ENCODE measurements at regions not wholly inside any gene's neighbourhood (a gene's known extent, or its start where the extent isn't known, plus 50 kb on each side); places are given as distances from the start of the nearest gene placed in this dataset.
A peak's percentile ranks its signal among the peaks of the same experiment; 100 is the strongest.

DNA sequence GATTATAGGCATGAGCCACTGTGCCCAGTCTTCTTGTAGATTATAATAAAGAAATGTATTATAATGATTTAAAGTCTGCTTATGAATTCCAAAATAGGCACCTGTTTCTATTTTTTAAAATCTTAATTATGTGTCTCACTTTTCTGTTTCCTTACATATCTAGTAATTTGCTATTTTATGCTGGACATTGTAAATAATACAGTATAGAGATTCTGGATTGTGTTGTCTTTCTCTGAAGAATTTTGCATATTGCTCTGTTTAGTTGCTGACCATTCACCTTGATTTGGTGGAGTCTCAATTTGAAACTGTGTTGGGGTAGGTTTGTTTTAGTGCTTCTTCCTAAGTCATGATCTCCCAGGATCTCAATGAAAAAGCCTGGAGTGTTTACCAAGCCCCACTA, 102.8 kb downstream of the C9orf50 start:
- Histone ChIP-seq H4K8ac (ENCODE audit: low read length) (no peak overlapping the region), H3K9me3 (ENCODE audit: control insufficient read depth, low read length) (peaks cover 26% of the 10 kb centered on the region), H3K4me1 (ENCODE audit: control insufficient read depth, insufficient read depth, low read depth, low read length) (peaks cover 3% of the 10 kb centered on the region), H3K27me3 (ENCODE audit: control insufficient read depth in 1 of 2, insufficient read depth in 1 of 2, low read length in 2 of 2) (no peaks in the 10 kb centered on the region), H3K23ac (ENCODE audit: low read length in 2 of 2) (no peak overlapping the region), H3K4me2 (ENCODE audit: low read length, poor library complexity, severe bottlenecking) (no peak overlapping the region), H2BK12ac (ENCODE audit: low read length in 2 of 2) (no peak overlapping the region), H2BK5ac (ENCODE audit: low read depth, low read length, poor library complexity, severe bottlenecking) (no peak overlapping the region), H3K79me1 (replicated peaks; ENCODE audit: low read length, poor library complexity, severe bottlenecking) (no peaks in the 10 kb centered on the region), H2BK15ac (ENCODE audit: low read depth, poor library complexity, severe bottlenecking) (no peak overlapping the region), H3K36me3 (ENCODE audit: control insufficient read depth in 1 of 2, insufficient read depth in 2 of 2, low read depth in 1 of 2, low read length in 2 of 2) (no peaks in the 10 kb centered on the region), H3K18ac (ENCODE audit: low read depth in 1 of 2, low read length in 2 of 2) (no peak overlapping the region), H3K14ac (ENCODE audit: low read length in 2 of 2) (no peak overlapping the region), H3K4ac (ENCODE audit: low read depth in 1 of 2, low read length in 2 of 2) (no peak overlapping the region), H4K91ac (ENCODE audit: low read length) (no peak overlapping the region), H3K4me3 (ENCODE audit: insufficient read depth in 1 of 2, low read depth in 1 of 2, low read length in 2 of 2) (no peak overlapping the region), H3K9ac (ENCODE audit: low read length) (no peak overlapping the region), H2AK5ac (ENCODE audit: low read length, severe bottlenecking) (no peak overlapping the region), H3K27ac (ENCODE audit: low read length, poor library complexity, severe bottlenecking) (no peak overlapping the region), H2AFZ (ENCODE audit: low read depth, low read length) (no peak overlapping the region), H2BK120ac (ENCODE audit: low read depth, low read length) (no peak overlapping the region)
- no peak for DNase-seq

DNA sequence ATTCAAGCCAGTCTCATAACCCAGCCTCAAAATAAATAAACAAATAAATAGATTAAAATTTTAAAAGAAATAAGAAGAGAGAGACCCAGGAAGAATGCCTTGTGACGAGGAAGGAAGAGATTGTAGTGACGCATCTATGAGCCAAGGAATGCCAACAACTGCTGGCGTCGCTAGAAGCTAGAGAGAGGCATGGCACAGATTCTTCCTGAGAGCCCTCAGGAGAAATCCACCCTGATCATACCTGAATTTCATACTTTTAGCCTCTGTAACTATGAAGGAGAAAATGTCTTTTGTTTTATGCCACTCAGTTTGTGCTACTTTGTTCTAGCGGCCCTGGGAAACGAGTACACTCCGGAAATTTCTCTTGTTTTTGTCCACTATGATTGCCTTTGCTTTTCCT, 103.9 kb downstream of the C9orf50 start:
- no peak overlapping the region for H4K8ac ChIP-seq (ENCODE audit: low read length)
- no peak overlapping the region for H2AFZ ChIP-seq (ENCODE audit: low read depth, low read length)
- DNase-seq, result no peak
- H3K9me3 ChIP-seq (ENCODE audit: control insufficient read depth, low read length), result peaks cover 34% of the 10 kb centered on the region
- H3K4me2 ChIP-seq (ENCODE audit: low read length, poor library complexity, severe bottlenecking), result no peak overlapping the region
- no peak overlapping the region for H4K91ac ChIP-seq (ENCODE audit: low read length)
- no peak overlapping the region for H2BK5ac ChIP-seq (ENCODE audit: low read depth, low read length, poor library complexity, severe bottlenecking)
- H3K23ac ChIP-seq (ENCODE audit: low read length in 2 of 2), result no peak overlapping the region
- H2BK12ac ChIP-seq (ENCODE audit: low read length in 2 of 2), result no peak overlapping the region
- H3K27ac ChIP-seq (ENCODE audit: low read length, poor library complexity, severe bottlenecking), result no peak overlapping the region
- no peaks in the 10 kb centered on the region for H3K27me3 ChIP-seq (ENCODE audit: control insufficient read depth in 1 of 2, insufficient read depth in 1 of 2, low read length in 2 of 2)
- H3K18ac ChIP-seq (ENCODE audit: low read depth in 1 of 2, low read length in 2 of 2), result no peak overlapping the region
- H3K36me3 ChIP-seq (ENCODE audit: control insufficient read depth in 1 of 2, insufficient read depth in 2 of 2, low read depth in 1 of 2, low read length in 2 of 2), result no peaks in the 10 kb centered on the region
- no peaks in the 10 kb centered on the region for H3K79me1 ChIP-seq (replicated peaks; ENCODE audit: low read length, poor library complexity, severe bottlenecking)
- H3K9ac ChIP-seq (ENCODE audit: low read length), result no peak overlapping the region
- H3K4me3 ChIP-seq (ENCODE audit: insufficient read depth in 1 of 2, low read depth in 1 of 2, low read length in 2 of 2), result no peak overlapping the region
- H2AK5ac ChIP-seq (ENCODE audit: low read length, severe bottlenecking), result no peak overlapping the region
- H2BK15ac ChIP-seq (ENCODE audit: low read depth, poor library complexity, severe bottlenecking), result no peak overlapping the region
- H3K4me1 ChIP-seq (ENCODE audit: control insufficient read depth, insufficient read depth, low read depth, low read length), result no peaks in the 10 kb centered on the region
- 98% methylated on average over 7 of the region's 7 CpGs for WGBS
- no peak overlapping the region for H2BK120ac ChIP-seq (ENCODE audit: low read depth, low read length)
- no peak overlapping the region for H3K4ac ChIP-seq (ENCODE audit: low read depth in 1 of 2, low read length in 2 of 2)
- H3K14ac ChIP-seq (ENCODE audit: low read length in 2 of 2), result no peak overlapping the region

DNA sequence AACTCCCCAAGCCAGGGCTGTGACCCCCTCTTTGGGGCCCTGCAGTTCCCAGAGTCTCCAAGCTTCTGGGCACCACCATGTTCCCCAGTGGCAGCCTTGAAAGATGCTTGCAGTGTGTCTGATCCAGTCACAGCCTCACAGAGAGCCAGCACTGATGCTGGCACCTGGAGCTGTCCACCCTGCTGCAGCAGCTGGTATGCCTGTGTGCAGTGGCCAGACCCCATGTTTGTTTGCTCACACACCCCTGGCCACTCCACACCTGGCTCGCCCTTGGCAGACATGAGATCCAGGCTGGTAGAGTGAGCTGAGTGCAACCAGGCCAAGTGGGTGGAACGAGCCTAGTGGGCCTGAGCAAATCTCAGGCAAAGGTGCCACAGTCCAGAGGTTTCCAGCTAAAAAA, 106.0 kb downstream of the C9orf50 start:
- Histone ChIP-seq H2BK5ac (ENCODE audit: low read depth, low read length, poor library complexity, severe bottlenecking) (no peak overlapping the region), H3K4me2 (ENCODE audit: low read length, poor library complexity, severe bottlenecking) (no peak overlapping the region)
- WGBS, result 79% methylated on average over 2 of the region's 2 CpGs

DNA sequence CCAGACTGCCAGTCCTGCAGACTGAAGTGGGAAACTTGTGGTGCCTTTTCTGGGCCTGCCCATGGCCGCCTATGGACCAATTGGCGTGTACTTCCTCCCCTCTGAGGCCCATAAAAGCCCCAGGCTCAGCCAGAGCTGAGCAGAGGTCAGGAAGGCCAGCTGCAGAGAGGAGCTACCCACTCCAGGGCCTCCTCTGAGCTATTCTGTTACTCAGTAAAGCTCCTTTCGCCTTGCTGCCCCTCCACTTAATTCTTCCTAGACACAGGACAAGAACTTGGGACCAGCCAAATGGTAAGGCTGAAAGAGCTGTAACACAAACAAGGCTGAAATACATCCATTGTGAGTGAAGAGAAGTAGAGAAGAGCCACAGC, 106.4 kb downstream of the C9orf50 start:
- Histone ChIP-seq H3K27me3 (ENCODE audit: control insufficient read depth in 1 of 2, insufficient read depth in 1 of 2, low read length in 2 of 2) (no peaks in the 10 kb centered on the region), H3K23ac (ENCODE audit: low read length in 2 of 2) (no peak overlapping the region), H3K27ac (ENCODE audit: low read length, poor library complexity, severe bottlenecking) (no peak overlapping the region), H2BK15ac (ENCODE audit: low read depth, poor library complexity, severe bottlenecking) (no peak overlapping the region), H4K91ac (ENCODE audit: low read length) (no peak overlapping the region), H3K9ac (ENCODE audit: low read length) (no peak overlapping the region), H2BK12ac (ENCODE audit: low read length in 2 of 2) (no peak overlapping the region), H3K14ac (ENCODE audit: low read length in 2 of 2) (no peak overlapping the region), H3K79me1 (replicated peaks; ENCODE audit: low read length, poor library complexity, severe bottlenecking) (no peaks in the 10 kb centered on the region), H2AFZ (ENCODE audit: low read depth, low read length) (no peak overlapping the region), H2BK120ac (ENCODE audit: low read depth, low read length) (no peak overlapping the region), H2AK5ac (ENCODE audit: low read length, severe bottlenecking) (no peak overlapping the region), H3K4ac (ENCODE audit: low read depth in 1 of 2, low read length in 2 of 2) (no peak overlapping the region), H3K4me2 (ENCODE audit: low read length, poor library complexity, severe bottlenecking) (no peak overlapping the region), H3K18ac (ENCODE audit: low read depth in 1 of 2, low read length in 2 of 2) (no peak overlapping the region), H3K4me3 (ENCODE audit: insufficient read depth in 1 of 2, low read depth in 1 of 2, low read length in 2 of 2) (no peak overlapping the region), H4K8ac (ENCODE audit: low read length) (no peak overlapping the region), H3K9me3 (ENCODE audit: control insufficient read depth, low read length) (peaks cover 58% of the 10 kb centered on the region), H2BK5ac (ENCODE audit: low read depth, low read length, poor library complexity, severe bottlenecking) (no peak overlapping the region), H3K36me3 (ENCODE audit: control insufficient read depth in 1 of 2, insufficient read depth in 2 of 2, low read depth in 1 of 2, low read length in 2 of 2) (no peaks in the 10 kb centered on the region), H3K4me1 (ENCODE audit: control insufficient read depth, insufficient read depth, low read depth, low read length) (no peaks in the 10 kb centered on the region)
- DNase-seq, result no peak
- WGBS, result 70% methylated on average over 3 of the region's 3 CpGs

More for the DNA sequence above, 106.0 kb downstream of the C9orf50 start:
- H3K14ac ChIP-seq (ENCODE audit: low read length in 2 of 2), result no peak overlapping the region
- no peak overlapping the region for H3K9ac ChIP-seq (ENCODE audit: low read length)
- H3K4me1 ChIP-seq (ENCODE audit: control insufficient read depth, insufficient read depth, low read depth, low read length), result no peaks in the 10 kb centered on the region
- H3K27me3 ChIP-seq (ENCODE audit: control insufficient read depth in 1 of 2, insufficient read depth in 1 of 2, low read length in 2 of 2), result no peaks in the 10 kb centered on the region
- H2AFZ ChIP-seq (ENCODE audit: low read depth, low read length), result no peak overlapping the region
- H4K91ac ChIP-seq (ENCODE audit: low read length), result no peak overlapping the region
- no peak overlapping the region for H4K8ac ChIP-seq (ENCODE audit: low read length)
- H3K79me1 ChIP-seq (replicated peaks; ENCODE audit: low read length, poor library complexity, severe bottlenecking), result no peaks in the 10 kb centered on the region
- no peak overlapping the region for H3K23ac ChIP-seq (ENCODE audit: low read length in 2 of 2)
- DNase-seq, result no peak
- no peak overlapping the region for H3K4ac ChIP-seq (ENCODE audit: low read depth in 1 of 2, low read length in 2 of 2)
- H2BK15ac ChIP-seq (ENCODE audit: low read depth, poor library complexity, severe bottlenecking), result no peak overlapping the region
- no peak overlapping the region for H3K27ac ChIP-seq (ENCODE audit: low read length, poor library complexity, severe bottlenecking)
- no peak overlapping the region for H2AK5ac ChIP-seq (ENCODE audit: low read length, severe bottlenecking)
- peaks cover 55% of the 10 kb centered on the region for H3K9me3 ChIP-seq (ENCODE audit: control insufficient read depth, low read length)
- H2BK12ac ChIP-seq (ENCODE audit: low read length in 2 of 2), result no peak overlapping the region
- no peaks in the 10 kb centered on the region for H3K36me3 ChIP-seq (ENCODE audit: control insufficient read depth in 1 of 2, insufficient read depth in 2 of 2, low read depth in 1 of 2, low read length in 2 of 2)
- H3K18ac ChIP-seq (ENCODE audit: low read depth in 1 of 2, low read length in 2 of 2), result no peak overlapping the region
- H3K4me3 ChIP-seq (ENCODE audit: insufficient read depth in 1 of 2, low read depth in 1 of 2, low read length in 2 of 2), result peak overlapping the region in 1 of 2 experiments; percentile 29
- no peak overlapping the region for H2BK120ac ChIP-seq (ENCODE audit: low read depth, low read length)

Data from mesenchymal stem cell (in vitro differentiated cells and primary cell).